Pulmonary artery endothelial cell (primary cell): ENCODE measurements at regions not wholly inside any gene's neighbourhood (a gene's known extent, or its start where the extent isn't known, plus 50 kb on each side); places are given as distances from the start of the nearest gene placed in this dataset.

ENCODE experiments used
- DNase-seq: peaks from one replicate; pipeline ENCODE4 v3.0.0-alpha.2; 2011; ENCODE audit warnings: low read depth, low spot score

DNA sequence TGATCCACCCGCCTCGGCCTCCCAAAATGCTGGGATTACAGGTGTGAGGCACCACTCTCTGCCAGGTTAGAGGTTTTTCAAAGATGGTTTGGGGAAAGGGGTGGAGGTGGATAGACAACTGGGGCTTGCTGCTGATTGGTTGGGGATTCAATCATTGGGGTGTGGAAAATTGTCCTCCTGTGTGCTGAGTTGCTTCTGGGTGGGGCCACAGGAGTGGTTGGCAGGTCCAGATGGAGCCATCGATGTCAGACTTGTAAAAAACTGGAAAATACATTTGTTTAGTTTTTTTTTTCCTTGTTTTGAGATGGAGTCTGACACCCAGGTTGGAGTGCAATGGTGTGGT lies 61.9 kb upstream of the CLINT1 start:
- no peak for DNase-seq

DNA sequence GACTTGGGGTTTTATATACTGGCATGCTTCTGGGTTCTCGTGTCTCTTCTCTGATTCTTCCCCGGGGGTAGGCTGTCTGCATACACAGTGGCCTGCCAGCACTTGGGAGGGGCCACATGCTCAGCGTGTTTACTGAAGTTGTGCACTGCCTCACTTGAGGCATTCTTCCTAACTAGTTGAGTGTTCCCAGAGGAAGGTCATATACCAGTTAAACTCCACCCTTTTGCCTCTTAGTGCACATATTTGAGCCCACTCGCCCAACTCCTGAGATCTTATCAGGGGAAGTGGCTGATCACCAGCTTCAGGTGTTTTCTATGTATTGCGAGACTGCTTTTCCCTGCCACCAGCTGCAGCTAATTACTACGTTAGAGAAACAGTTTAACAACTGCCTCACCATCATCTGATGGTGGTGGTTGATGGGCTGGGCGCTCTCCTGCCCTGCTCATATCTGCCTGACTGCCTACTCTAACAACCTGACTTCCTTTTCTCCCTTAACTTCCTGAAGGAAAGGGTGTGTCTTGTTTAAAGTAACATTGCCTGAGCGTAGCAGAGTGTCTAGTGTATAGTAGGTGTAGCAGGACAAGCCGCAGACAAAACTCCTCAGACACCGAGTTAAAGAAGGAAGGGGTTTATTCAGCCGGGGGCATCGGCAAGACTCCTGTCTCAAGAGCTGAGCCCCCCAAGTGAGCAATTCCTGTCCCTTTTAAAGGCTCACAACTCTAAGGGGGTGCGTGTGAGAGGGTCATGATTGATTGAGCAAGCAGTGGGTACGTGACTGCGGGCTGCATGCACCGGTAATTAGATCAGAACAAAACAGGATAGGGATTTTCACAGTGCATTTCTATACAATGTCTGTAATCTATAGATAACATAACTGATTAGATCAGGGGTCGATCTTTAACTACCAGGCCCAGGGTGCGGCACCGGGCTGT lies 60.1 kb upstream of the CLINT1 start:
- no peak for DNase-seq

DNA sequence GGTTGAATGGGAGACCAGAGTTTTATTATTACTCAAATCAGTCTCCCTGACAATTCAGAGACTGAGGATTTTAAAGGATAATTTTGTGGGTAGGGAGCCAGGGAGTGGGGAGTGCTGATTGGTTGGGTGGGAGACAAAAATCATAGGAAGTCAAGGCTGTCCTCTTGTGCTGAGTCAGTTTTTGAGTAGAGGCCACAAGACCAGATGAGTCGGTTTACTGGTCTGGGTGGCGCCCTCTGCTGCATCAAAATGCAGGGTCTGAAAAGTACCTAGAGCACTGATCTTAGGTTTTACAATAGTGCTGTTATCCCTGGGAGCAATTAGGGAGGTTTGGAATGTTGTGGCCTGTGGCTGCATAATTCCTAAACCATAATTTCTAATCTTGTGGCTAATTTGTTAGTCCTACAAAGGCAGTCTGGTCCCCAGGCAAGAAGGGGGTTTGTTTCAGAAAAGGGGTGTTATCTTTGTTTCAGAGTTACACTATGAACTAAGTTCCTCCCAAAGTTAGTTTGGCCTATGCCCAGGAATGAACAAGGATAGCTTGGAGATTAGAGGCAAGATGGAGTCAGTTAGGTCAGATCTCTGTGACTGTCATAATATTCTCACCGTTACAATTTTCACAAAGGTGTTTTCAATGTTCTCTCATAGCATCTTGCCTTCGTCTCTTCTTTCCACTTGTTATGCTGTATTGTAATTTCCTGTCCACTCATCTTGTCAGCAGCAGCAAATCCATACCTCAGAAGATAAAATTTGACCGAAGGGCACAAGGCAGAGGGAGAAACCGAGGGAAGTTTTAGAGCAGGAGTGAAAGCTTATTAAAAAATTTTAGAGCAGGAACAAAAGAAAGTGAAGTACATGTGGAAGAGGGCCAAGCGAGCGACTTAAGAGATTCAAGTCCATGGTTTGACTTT lies 59.2 kb upstream of the CLINT1 start:
- DNase-seq: peak; percentile 27

DNA sequence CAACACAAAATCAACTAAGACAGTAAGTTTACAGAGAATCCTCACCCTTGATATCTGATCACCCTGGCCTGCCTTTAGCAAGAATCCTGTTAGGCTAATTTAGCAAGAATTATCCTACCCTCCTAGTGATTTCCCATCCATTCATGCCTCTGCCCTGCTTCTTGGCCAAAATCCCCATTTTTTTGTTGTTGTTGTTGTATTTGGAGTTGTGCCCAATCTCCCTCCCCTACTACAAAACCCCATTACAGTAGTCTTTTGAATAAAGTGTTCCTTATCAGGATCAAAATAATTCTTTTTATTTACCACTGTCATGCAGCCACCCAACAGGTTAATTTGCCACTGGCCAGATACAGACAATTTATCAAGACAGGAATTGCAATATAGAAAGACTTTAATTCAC lies 58.5 kb upstream of the CLINT1 start:
- no peak for DNase-seq

DNA sequence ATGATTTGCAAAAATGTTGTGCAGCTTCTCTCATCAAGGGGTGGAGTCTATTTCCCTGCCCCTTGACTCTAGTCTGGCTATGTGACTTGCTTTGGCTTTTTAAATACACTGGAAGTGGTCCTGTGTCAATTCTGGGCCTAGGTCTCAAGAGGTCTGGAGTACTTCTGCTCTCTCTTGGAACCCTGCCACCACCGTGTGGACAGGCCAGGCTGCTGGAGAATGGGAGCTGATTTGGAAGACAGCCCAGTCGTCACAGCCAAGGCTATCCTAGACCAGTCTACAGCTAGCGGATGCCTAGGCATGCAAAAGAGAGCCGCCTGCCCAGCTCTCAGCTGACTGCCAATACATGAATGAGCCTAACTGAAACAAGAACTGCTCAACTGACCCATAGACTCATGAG lies 56.7 kb upstream of the CLINT1 start:
- DNase-seq: peak; percentile 40

DNA sequence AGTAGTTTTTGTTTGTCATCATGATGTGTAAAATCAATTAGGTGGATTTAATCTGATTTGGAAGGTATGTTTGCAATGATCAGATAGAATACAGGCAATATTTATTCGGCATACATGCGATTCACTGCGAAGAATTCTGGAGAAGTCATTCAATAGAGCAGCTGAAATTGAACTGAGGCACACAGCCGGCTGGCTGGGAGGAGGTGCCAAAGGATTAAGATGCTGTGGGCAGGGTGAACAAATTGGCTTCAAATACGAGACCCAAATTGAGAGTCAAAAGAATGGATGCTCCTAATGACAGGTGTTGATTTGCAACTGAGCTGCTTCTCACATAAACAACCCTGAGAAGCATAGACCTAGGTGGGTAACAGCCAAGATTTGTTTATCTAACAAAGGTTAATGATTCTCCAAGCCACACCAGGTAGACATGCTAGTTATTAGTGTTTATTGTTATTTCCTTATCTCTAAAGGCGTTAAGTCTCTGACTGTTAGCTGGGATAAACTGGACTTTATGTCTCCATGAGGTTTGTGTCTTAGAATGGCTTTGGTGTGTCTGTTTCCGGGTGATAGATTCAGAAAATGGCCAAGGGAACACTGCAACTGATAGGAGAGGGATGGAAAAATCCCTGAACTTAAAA lies 55.3 kb upstream of the CLINT1 start:
- DNase-seq: no peak

DNA sequence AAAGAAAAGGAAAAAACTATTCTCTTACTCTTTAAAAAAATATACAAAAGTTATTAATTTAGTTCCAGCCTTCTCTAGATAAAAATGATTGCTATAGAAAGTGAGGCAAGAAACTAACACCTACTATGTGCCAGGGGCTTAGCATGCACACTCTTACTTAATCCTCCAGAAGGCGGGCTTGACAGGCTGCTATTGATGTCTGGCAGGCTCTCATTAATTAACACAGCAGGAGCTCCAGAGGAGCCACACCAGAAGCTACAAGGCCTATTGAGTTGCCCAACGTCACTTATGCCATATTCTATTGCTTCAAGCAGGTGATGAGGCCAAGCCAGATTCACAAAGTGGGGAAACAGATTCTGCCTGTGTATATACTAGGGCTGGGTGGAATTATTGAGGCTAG lies 54.6 kb upstream of the CLINT1 start:
- DNase-seq: no peak

DNA sequence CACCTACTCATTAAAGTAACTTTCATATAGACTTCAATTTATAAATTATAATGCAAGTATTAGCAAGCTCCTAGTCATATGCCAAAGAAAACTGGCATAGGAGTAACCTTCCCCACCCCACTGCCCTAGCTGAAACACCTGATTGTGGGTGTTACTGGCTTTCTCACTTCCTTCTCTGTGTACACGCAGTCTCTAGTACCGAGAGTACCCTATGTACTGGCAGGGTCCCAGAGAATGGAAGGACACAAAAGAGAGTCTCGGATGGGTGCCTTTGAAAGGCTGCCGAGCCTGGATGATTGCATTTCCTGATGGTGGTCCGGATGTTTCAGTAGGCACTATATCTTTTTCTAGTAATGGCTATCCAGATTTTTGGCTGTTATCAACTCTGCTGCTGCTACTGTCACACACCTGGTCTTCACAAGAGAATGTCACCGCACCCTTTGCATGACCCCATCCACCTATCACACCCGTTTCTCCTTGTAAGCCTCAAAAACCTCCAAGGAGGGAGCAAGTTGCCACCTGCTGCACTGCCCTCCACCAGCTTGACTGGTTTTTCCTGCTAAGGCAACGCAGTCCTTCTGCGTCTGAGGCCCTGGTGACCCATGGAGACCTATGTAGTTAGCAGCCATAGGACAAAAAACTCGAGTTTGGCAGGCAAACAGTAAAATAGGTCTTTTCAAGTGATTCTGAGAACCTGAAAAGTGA lies 53.8 kb upstream of the CLINT1 start:
- DNase-seq: no peak

DNA sequence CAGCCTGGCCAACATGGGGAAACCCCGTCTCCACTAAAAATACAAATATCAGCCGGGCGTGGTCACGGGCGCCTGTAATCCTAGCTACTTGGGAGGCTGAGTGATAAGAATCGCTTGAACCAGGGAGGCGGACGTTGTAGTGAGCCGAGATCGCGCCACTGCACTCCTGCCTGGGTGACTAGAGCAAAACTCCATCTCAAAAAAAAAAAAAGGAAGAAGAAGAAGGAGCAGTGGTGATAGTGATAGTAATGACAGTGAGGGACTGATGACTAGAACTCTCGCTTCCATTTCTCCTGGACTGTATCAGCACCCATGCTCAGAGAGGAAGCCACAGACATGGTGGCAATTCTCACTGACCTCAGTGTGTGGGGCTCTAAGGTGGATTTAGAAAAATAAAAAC lies 52.6 kb upstream of the CLINT1 start:
- no peak for DNase-seq
